GM18861 (cell line): ENCODE measurements at regions not wholly inside any gene's neighbourhood (a gene's known extent, or its start where the extent isn't known, plus 50 kb on each side); places are given as distances from the start of the nearest gene placed in this dataset.
"Not testable (repeated sequence)": the region's sequence is repeated elsewhere in the genome, so short reads cannot be mapped to it uniquely, and the experiment has no call there.

Experiments used
- ATAC-seq: cut with Tn5 transposase; IDR thresholded peaks from one replicate; pipeline ENCODE4 v1.9.1; 2021; ENCODE audit not compliant: unreplicated experiment

GRCh38 chr2:234375176-234375880 is 121.6 kb downstream of the ARL4C start:
- ATAC-seq: no peak

GRCh38 chr2:234374736-234375135 is 122.1 kb downstream of the ARL4C start:
- no peak for ATAC-seq

- ATAC-seq: no peak
Observed at GRCh38 chr2:234374150-234374508, 122.8 kb downstream of the ARL4C start.

GRCh38 chr2:234373481-234374149 is 123.3 kb downstream of the ARL4C start:
- no peak for ATAC-seq

- ATAC-seq: no peak
Observed at GRCh38 chr2:234373060-234373459, 123.8 kb downstream of the ARL4C start.

GRCh38 chr2:234372506-234372905 is 124.4 kb downstream of the ARL4C start:
- no peak for ATAC-seq

- no peak for ATAC-seq
Observed at GRCh38 chr2:234368861-234369261, 128.0 kb downstream of the ARL4C start.

- no peak for ATAC-seq
Observed at GRCh38 chr2:234366891-234367290, 130.0 kb downstream of the ARL4C start.

- no peak for ATAC-seq
Observed at GRCh38 chr2:234364661-234365060, 132.2 kb downstream of the ARL4C start.

- ATAC-seq: no peak
Observed at GRCh38 chr2:234363647-234364294, 133.1 kb downstream of the ARL4C start.

GRCh38 chr2:234363011-234363487 is 133.8 kb downstream of the ARL4C start:
- ATAC-seq: no peak

GRCh38 chr2:234360313-234360975 is 136.4 kb downstream of the ARL4C start:
- not testable (repeated sequence) for ATAC-seq

GRCh38 chr2:234357666-234358065 is 139.2 kb downstream of the ARL4C start:
- no peak for ATAC-seq

- ATAC-seq: no peak
Observed at GRCh38 chr2:234355808-234356365, 141.0 kb downstream of the ARL4C start.

- no peak for ATAC-seq
Observed at GRCh38 chr2:234355021-234355720, 141.7 kb downstream of the ARL4C start.

- no peak for ATAC-seq
Observed at GRCh38 chr2:234352270-234352669, 144.6 kb downstream of the ARL4C start.

GRCh38 chr2:234351866-234352265 is 145.0 kb downstream of the ARL4C start:
- ATAC-seq: not testable (repeated sequence)

GRCh38 chr2:234348081-234348480 is 148.8 kb downstream of the ARL4C start:
- no peak for ATAC-seq

- no peak for ATAC-seq
Observed at GRCh38 chr2:234345921-234346320, 151.0 kb downstream of the ARL4C start.

- ATAC-seq: no peak
Observed at GRCh38 chr2:234344012-234344411, 152.9 kb downstream of the ARL4C start.

- no peak for ATAC-seq
Observed at GRCh38 chr2:234343372-234343771, 153.5 kb downstream of the ARL4C start.
